Upper lobe of left lung (tissue), 4 donors: ENCODE measurements at regions not wholly inside any gene's neighbourhood (a gene's known extent, or its start where the extent isn't known, plus 50 kb on each side); places are given as distances from the start of the nearest gene placed in this dataset.

ENCODE experiments used
- POLR2A ChIP-seq, 4 donors: fragments of 450-650 bp; IDR thresholded peaks; one replicate each; pipeline ENCODE4 v1.5.1; 2016 to 2017; ENCODE audit warnings: antibody characterized with exemption in 4 of 4, mild to moderate bottlenecking in 2 of 4
- TF ChIP-seq, protein P1 (sequence below), 6 experiments: fragments of 450-650 bp in 4 of 6; fragments of 200-600 bp in 2 of 6; sonication (generic) in 2 of 6; IDR thresholded peaks; one replicate each; pipeline ENCODE4 v1.5.1; 2016 to 2019; ENCODE audit warnings: antibody characterized with exemption in 6 of 6

DNA sequence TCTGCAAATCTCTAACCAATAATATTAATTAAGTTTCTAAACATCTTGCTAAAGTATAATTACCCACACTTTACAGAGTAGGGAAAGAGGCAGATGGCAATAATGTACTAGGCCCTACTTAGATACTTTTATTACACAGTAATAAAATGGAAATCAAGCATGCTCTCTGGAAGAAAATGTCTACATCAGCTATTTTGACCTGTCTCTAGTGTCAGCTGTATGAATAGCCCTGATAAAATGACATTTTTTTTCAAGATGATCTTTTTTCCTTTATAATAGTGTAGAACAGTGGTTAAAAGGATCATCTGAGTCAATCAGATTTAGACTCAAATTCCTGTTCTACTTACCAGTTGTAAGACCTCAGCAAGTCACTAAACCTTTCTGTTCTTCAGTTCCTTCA, 397.3 kb downstream of the GRB14 start:
- TF ChIP-seq, protein P1, sequence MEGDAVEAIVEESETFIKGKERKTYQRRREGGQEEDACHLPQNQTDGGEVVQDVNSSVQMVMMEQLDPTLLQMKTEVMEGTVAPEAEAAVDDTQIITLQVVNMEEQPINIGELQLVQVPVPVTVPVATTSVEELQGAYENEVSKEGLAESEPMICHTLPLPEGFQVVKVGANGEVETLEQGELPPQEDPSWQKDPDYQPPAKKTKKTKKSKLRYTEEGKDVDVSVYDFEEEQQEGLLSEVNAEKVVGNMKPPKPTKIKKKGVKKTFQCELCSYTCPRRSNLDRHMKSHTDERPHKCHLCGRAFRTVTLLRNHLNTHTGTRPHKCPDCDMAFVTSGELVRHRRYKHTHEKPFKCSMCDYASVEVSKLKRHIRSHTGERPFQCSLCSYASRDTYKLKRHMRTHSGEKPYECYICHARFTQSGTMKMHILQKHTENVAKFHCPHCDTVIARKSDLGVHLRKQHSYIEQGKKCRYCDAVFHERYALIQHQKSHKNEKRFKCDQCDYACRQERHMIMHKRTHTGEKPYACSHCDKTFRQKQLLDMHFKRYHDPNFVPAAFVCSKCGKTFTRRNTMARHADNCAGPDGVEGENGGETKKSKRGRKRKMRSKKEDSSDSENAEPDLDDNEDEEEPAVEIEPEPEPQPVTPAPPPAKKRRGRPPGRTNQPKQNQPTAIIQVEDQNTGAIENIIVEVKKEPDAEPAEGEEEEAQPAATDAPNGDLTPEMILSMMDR (IDR thresholded peaks at IDR 0.05) = no peak
- TF ChIP-seq POLR2A (IDR thresholded peaks at IDR 0.05) = no peak
